ENCODE measurements at regions not wholly inside any gene's neighbourhood (a gene's known extent, or its start where the extent isn't known, plus 50 kb on each side); places are given as distances from the start of the nearest gene placed in this dataset.

DNA sequence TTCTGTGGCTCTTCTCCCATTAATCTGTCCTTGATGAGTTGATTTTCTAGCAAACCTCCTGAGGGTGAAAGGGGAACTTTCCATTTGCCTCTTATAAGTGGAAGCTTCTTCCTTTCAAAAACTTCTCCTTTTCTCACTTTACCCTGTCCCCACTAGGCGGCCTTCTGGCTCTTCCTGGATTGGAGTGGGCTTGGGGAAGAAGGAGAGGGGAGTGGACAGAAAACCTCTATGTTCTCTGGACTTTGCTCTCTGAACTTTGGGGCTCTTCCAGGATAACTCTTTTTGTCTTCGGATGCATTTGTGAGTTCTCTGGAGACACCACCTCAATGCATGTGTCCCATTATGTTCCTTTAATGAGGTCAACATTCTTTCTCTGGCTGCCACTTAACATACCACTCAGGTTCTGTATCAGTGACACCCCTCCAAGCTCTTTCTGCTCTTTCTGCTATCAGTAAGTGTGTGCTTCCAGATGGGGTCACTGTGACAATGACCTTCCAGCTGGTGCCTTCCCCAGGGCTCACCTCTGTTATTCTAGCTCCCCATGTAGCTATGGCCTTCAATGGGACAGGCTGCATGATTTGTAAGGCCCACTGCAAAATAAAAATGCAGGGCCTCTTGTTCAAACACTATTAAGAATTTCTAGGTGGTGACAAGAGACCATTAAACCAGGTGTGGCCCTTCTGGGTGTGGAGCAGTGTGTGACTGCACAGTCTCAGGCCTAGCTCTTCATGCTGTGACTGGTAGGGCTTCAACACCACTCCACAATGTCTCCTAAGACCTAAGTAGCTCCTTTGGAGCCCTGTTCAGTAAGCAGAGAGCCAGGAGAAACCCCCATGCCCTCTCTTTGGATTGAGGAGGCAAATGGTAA is 389.2 kb downstream of the EFNB2 start:
- Histone ChIP-seq H3K36me3 (no peaks in the 10 kb centered on the region), H3K4me1 (no peaks in the 10 kb centered on the region), H3K9me3 (no peaks in the 10 kb centered on the region), H3K27me3 (no peaks in the 10 kb centered on the region), H3K27ac (peak overlapping the region in 1 of 2 donors; percentile 8), H3K4me3 (no peak overlapping the region)
- intact Hi-C loops (cut with DNase I; ENCODE audit: low total_unique reads), result no loop called here
- TF ChIP-seq POLR2A (IDR thresholded peaks at IDR 0.05), result no peak
- no peak for TF ChIP-seq POLR2AphosphoS5 (IDR thresholded peaks at IDR 0.05)
- TF ChIP-seq, protein P1, sequence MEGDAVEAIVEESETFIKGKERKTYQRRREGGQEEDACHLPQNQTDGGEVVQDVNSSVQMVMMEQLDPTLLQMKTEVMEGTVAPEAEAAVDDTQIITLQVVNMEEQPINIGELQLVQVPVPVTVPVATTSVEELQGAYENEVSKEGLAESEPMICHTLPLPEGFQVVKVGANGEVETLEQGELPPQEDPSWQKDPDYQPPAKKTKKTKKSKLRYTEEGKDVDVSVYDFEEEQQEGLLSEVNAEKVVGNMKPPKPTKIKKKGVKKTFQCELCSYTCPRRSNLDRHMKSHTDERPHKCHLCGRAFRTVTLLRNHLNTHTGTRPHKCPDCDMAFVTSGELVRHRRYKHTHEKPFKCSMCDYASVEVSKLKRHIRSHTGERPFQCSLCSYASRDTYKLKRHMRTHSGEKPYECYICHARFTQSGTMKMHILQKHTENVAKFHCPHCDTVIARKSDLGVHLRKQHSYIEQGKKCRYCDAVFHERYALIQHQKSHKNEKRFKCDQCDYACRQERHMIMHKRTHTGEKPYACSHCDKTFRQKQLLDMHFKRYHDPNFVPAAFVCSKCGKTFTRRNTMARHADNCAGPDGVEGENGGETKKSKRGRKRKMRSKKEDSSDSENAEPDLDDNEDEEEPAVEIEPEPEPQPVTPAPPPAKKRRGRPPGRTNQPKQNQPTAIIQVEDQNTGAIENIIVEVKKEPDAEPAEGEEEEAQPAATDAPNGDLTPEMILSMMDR (IDR thresholded peaks at IDR 0.05), result no peak
- no peak for DNase-seq (ENCODE audit: low spot score in 2 of 2)

DNA sequence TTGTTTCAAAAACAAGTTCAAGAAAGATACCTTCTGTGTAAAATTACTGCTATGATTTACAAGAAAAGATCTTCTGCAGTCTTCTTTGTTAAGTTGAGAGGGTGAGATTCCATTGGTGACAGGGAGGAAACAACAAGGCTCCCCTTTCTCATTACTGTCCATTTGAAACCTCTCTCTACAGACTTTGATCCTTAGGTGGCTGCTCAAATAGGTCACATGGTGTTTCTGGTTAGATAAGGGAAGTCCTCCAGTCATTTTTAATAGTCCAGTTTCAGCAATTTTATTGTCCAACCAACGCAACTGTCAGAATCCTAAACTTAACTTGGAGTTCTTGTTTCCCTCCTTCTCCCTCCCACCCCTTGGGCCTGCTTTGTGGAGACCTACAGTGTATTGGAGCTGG is 390.4 kb downstream of the EFNB2 start:
- intact Hi-C loops (cut with DNase I; ENCODE audit: low total_unique reads), result no loop called here
- H3K27me3 ChIP-seq, result no peaks in the 10 kb centered on the region
- H3K4me3 ChIP-seq, result no peak overlapping the region
- no peak for TF ChIP-seq POLR2A (IDR thresholded peaks at IDR 0.05)
- TF ChIP-seq POLR2AphosphoS5 (IDR thresholded peaks at IDR 0.05), result no peak
- H3K9me3 ChIP-seq, result no peaks in the 10 kb centered on the region
- peak overlapping the region in 1 of 2 donors; percentile 61 for H3K27ac ChIP-seq
- DNase-seq (ENCODE audit: low spot score in 2 of 2), result no peak
- no peaks in the 10 kb centered on the region for H3K4me1 ChIP-seq
- no peaks in the 10 kb centered on the region for H3K36me3 ChIP-seq

DNA sequence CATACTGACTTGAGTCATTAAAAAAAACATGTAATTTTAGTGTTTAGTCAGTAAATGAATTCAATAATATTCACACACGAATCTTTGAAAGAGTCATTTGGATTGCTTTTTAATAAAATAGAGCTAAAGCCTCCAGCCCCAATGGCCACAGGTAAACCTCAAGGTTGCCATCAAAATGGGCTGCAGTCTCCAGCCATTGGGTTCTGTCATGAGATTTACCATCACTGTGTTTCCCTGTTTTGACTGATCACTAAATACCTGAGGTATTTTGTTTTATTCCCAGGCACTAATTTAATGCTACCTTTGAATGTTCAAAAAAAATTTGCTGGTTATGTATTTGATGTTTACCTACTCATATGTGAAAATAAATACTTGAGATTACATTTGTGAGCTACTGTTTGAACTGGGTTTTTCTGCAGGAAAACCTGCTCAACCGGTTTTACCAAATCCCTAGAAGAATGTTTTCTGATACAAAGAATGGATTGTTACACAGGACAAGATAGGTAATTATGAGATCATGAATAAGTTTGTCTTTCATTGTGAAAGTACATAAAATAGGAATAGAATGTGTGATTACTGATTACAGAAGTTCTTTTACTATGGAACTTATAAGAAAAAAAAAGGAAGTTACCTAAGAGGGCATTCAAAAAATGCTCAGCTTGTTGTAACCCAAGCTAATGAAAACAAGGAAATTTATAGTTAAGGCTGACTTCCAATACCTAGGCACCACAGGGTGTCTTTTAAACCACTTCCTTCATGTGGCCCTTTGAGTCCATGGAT is 391.3 kb downstream of the EFNB2 start:
- no peaks in the 10 kb centered on the region for H3K27me3 ChIP-seq
- TF ChIP-seq, protein P1 (IDR thresholded peaks at IDR 0.05), result no peak
- TF ChIP-seq POLR2A (IDR thresholded peaks at IDR 0.05) (no peak), POLR2AphosphoS5 (IDR thresholded peaks at IDR 0.05) (no peak)
- H3K4me3 ChIP-seq, result no peak overlapping the region
- H3K9me3 ChIP-seq, result no peaks in the 10 kb centered on the region
- H3K36me3 ChIP-seq, result no peaks in the 10 kb centered on the region
- no peak for DNase-seq (ENCODE audit: low spot score in 2 of 2)
- H3K4me1 ChIP-seq, result no peaks in the 10 kb centered on the region
- peak overlapping the region; percentile 44 to 61 for H3K27ac ChIP-seq
- intact Hi-C loops (cut with DNase I; ENCODE audit: low total_unique reads), result no loop called here

DNA sequence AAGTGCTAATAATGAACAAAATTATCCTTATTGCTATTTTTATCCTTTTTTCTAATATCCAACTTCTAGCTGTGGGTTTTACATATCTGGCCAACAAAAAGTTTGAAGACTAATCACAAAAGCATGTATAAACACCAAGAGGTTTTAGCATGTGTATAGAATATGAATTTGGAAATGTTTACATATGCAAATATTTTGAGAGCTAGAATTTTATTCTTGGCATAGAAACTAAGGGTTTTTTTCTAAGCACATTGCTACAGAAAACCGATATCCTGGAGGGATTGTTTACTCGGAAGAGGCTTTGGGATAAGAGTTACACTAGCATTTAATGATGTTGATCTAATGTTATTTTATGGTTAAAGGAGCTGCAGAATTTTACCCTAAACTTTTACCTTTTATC is 392.1 kb downstream of the EFNB2 start:
- TF ChIP-seq POLR2A (IDR thresholded peaks at IDR 0.05), result no peak
- TF ChIP-seq POLR2AphosphoS5 (IDR thresholded peaks at IDR 0.05), result no peak
- TF ChIP-seq, protein P1 (IDR thresholded peaks at IDR 0.05), result no peak
- Histone ChIP-seq H3K27ac (no peak overlapping the region), H3K4me3 (no peak overlapping the region), H3K9me3 (no peaks in the 10 kb centered on the region), H3K4me1 (no peaks in the 10 kb centered on the region), H3K27me3 (no peaks in the 10 kb centered on the region), H3K36me3 (no peaks in the 10 kb centered on the region)
- no peak for DNase-seq (ENCODE audit: low spot score in 2 of 2)
- intact Hi-C loops (cut with DNase I; ENCODE audit: low total_unique reads), result no loop called here

DNA sequence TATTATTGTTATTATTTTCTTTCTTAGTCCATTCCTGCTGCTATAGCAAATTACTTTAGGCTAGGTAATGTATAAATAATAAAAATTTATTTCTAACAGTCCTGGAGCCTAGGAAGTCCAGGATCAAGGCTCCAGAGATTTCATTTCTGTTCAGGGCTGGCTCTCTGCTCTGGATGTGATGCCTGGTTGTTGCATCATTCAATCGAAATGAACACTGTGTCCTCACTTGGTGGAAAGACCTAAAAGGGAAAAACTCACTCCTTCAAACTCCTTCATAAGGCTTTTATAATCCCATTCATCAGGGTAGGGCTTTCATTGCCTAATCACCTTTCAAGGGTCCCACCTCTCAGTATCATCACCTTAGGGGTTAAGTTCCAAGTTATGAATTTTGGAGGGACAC is 395.0 kb downstream of the EFNB2 start:
- H3K4me3 ChIP-seq, result no peak overlapping the region
- intact Hi-C loops (cut with DNase I; ENCODE audit: low total_unique reads), result no loop called here
- TF ChIP-seq POLR2AphosphoS5 (IDR thresholded peaks at IDR 0.05) (no peak), POLR2A (IDR thresholded peaks at IDR 0.05) (no peak)

DNA sequence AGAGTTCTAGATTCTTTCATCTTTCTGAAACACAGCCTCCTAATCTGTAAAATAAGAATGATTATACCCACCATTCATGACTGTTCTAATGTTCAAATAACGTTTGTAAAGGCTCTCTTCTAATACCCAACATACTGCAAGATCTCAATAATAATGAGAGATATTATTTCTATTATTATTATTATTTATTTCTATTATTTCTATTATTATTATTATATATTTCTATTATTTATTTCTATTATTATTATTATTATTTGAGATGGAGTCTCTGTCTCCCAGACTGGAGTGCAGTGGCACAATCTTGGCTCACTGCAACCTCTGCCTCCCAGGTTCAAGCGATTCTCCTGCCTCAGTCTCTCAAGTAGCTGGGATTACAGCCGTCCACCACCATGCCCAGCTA is 395.5 kb downstream of the EFNB2 start:
- intact Hi-C loops (cut with DNase I; ENCODE audit: low total_unique reads), result no loop called here

More for the DNA sequence above, 395.0 kb downstream of the EFNB2 start:
- no peak for DNase-seq (ENCODE audit: low spot score in 2 of 2)
- Histone ChIP-seq H3K4me1 (no peaks in the 10 kb centered on the region), H3K27me3 (no peaks in the 10 kb centered on the region), H3K9me3 (no peaks in the 10 kb centered on the region), H3K27ac (no peak overlapping the region), H3K36me3 (no peaks in the 10 kb centered on the region)

More for the DNA sequence above, 395.5 kb downstream of the EFNB2 start:
- no peak overlapping the region for H3K27ac ChIP-seq
- no peaks in the 10 kb centered on the region for H3K27me3 ChIP-seq
- no peaks in the 10 kb centered on the region for H3K36me3 ChIP-seq
- no peak for DNase-seq (ENCODE audit: low spot score in 2 of 2)
- H3K9me3 ChIP-seq, result no peaks in the 10 kb centered on the region
- no peaks in the 10 kb centered on the region for H3K4me1 ChIP-seq
- no peak overlapping the region for H3K4me3 ChIP-seq
- TF ChIP-seq, protein P1 (IDR thresholded peaks at IDR 0.05), result no peak
- TF ChIP-seq POLR2A (IDR thresholded peaks at IDR 0.05) (no peak), POLR2AphosphoS5 (IDR thresholded peaks at IDR 0.05) (no peak)

All from breast epithelium (tissue), 4 donors.